CD8-positive, alpha-beta memory T cell (primary cell): ENCODE measurements at regions not wholly inside any gene's neighbourhood (a gene's known extent, or its start where the extent isn't known, plus 50 kb on each side); places are given as distances from the start of the nearest gene placed in this dataset.

Experiments
- CTCF ChIA-PET: fragments of 350-600 bp; sonication (Branson Sonifier 250); formaldehyde crosslinking; loops from one replicate; lab custom pipeline; 2021; ENCODE audit warnings: antibody characterized with exemption; lab: Charles Lee
- POLR2A ChIA-PET: fragments of 350-600 bp; sonication (Branson Sonifier 250); formaldehyde crosslinking; loops from one replicate; lab custom pipeline; 2021; ENCODE audit warnings: antibody characterized with exemption; lab: Charles Lee
- DNase-seq, 5 donors: peaks; one replicate each; pipeline versions ENCODE4 v3.0.0 to v3.0.0-alpha.2; 2020 to 2022; ENCODE audit warnings: mixed read lengths in 1 of 5
- H3K27ac ChIP-seq: one replicate; pipeline ENCODE4 v1.7.0; 2013; ENCODE audit warnings: low read depth, mild to moderate bottlenecking, low read length, moderate library complexity
- H3K27me3 ChIP-seq: 2 replicates; pipeline ENCODE4 v1.7.0; 2013; ENCODE audit warnings: low read length, mild to moderate bottlenecking; ENCODE audit not compliant: insufficient read depth, poor library complexity, severe bottlenecking
- H3K36me3 ChIP-seq: 2 replicates; pipeline ENCODE4 v1.7.0; 2013; ENCODE audit warnings: mild to moderate bottlenecking, low read length, moderate library complexity; ENCODE audit not compliant: insufficient read depth
- H3K4me1 ChIP-seq: 2 replicates; pipeline ENCODE4 v1.7.0; 2013; ENCODE audit warnings: mild to moderate bottlenecking, low read length, moderate library complexity; ENCODE audit not compliant: insufficient read depth
- H3K4me3 ChIP-seq: 2 replicates; pipeline ENCODE4 v1.7.0; 2013; ENCODE audit warnings: mild to moderate bottlenecking, low read length
- H3K9me3 ChIP-seq: 2 replicates; pipeline ENCODE4 v1.7.0; 2013; ENCODE audit warnings: mild to moderate bottlenecking, low read length
- H3K27ac Mint-ChIP-seq, 8 donors: one replicate each; pipeline ENCODE4 v1.8.0; 2020 to 2021; ENCODE audit warnings: mixed read lengths in 8 of 8, mild to moderate bottlenecking in 6 of 8, inconsistent platforms in 3 of 8, moderate library complexity in 3 of 8
- H3K27me3 Mint-ChIP-seq, 2 donors: one replicate each; pipeline ENCODE4 v1.8.0; 2020 to 2021; ENCODE audit warnings: mixed read lengths in 2 of 2, mild to moderate bottlenecking in 1 of 2, moderate library complexity in 1 of 2
- H3K36me3 Mint-ChIP-seq, 3 donors: one replicate each; pipeline ENCODE4 v1.8.0; 2020 to 2021; ENCODE audit warnings: mixed read lengths in 3 of 3, inconsistent platforms in 1 of 3, mild to moderate bottlenecking in 1 of 3
- H3K4me1 Mint-ChIP-seq, 3 donors: one replicate each; pipeline ENCODE4 v1.8.0; 2020 to 2021; ENCODE audit warnings: mixed read lengths in 3 of 3, inconsistent platforms in 1 of 3, mild to moderate bottlenecking in 1 of 3
- H3K4me3 Mint-ChIP-seq, 7 donors: one replicate each; pipeline ENCODE4 v1.8.0; 2020 to 2021; ENCODE audit warnings: mixed read lengths in 7 of 7, mild to moderate bottlenecking in 6 of 7, moderate library complexity in 4 of 7, inconsistent platforms in 2 of 7
- H3K9me3 Mint-ChIP-seq, 5 donors: one replicate each; pipeline ENCODE4 v1.8.0; 2020 to 2022; ENCODE audit warnings: mixed read lengths in 5 of 5, mild to moderate bottlenecking in 3 of 5, moderate library complexity in 2 of 5, inconsistent platforms in 1 of 5

GRCh38 chr7:46143421-46143820 is 222.3 kb upstream of the IGFBP3 start:
- Mint-ChIP-seq H3K27ac (no peak overlapping the region), H3K4me1 (no peaks in the 10 kb centered on the region), H3K4me3 (no peak overlapping the region), H3K27me3 (no peaks in the 10 kb centered on the region), H3K9me3 (peaks cover 0 to 4% (median 4%) of the 10 kb centered on the region in 5 donors), H3K36me3 (no peaks in the 10 kb centered on the region)
- Histone ChIP-seq H3K4me1 (no peaks in the 10 kb centered on the region), H3K27me3 (no peaks in the 10 kb centered on the region), H3K4me3 (no peak overlapping the region), H3K27ac (no peak overlapping the region), H3K36me3 (no peaks in the 10 kb centered on the region), H3K9me3 (no peaks in the 10 kb centered on the region)
- CTCF ChIA-PET: no interaction called here
- no peak for DNase-seq
- POLR2A ChIA-PET: no interaction called here

- Histone ChIP-seq H3K36me3 (no peaks in the 10 kb centered on the region), H3K4me3 (no peak overlapping the region), H3K27ac (no peak overlapping the region), H3K4me1 (no peaks in the 10 kb centered on the region), H3K27me3 (no peaks in the 10 kb centered on the region), H3K9me3 (no peaks in the 10 kb centered on the region)
- Mint-ChIP-seq H3K27ac (no peak overlapping the region), H3K9me3 (peaks cover 0 to 4% (median 4%) of the 10 kb centered on the region in 5 donors), H3K4me1 (no peaks in the 10 kb centered on the region), H3K36me3 (no peaks in the 10 kb centered on the region), H3K4me3 (no peak overlapping the region), H3K27me3 (peaks cover 0 to 2% of the 10 kb centered on the region in 2 donors)
- CTCF ChIA-PET: no interaction called here
- POLR2A ChIA-PET: no interaction called here
- DNase-seq: no peak
These were observed 218.0 kb upstream of the IGFBP3 start for GRCh38 chr7:46139079-46139478.

- CTCF ChIA-PET: no interaction called here
- H3K9me3 Mint-ChIP-seq: peaks cover 0 to 4% (median 3%) of the 10 kb centered on the region in 5 donors
- no peak overlapping the region for H3K4me3 Mint-ChIP-seq
- H3K4me1 ChIP-seq: no peaks in the 10 kb centered on the region
- no peak for DNase-seq
- H3K9me3 ChIP-seq: no peaks in the 10 kb centered on the region
- no peak overlapping the region for H3K4me3 ChIP-seq
- H3K36me3 ChIP-seq: no peaks in the 10 kb centered on the region
- H3K27me3 Mint-ChIP-seq: peaks cover 0 to 2% of the 10 kb centered on the region in 2 donors
- H3K27me3 ChIP-seq: no peaks in the 10 kb centered on the region
- POLR2A ChIA-PET: no interaction called here
- no peak overlapping the region for H3K27ac ChIP-seq
- no peaks in the 10 kb centered on the region for H3K4me1 Mint-ChIP-seq
- H3K27ac Mint-ChIP-seq: no peak overlapping the region
- no peaks in the 10 kb centered on the region for H3K36me3 Mint-ChIP-seq
These were observed 216.7 kb upstream of the IGFBP3 start for GRCh38 chr7:46137725-46138124.

DNA sequence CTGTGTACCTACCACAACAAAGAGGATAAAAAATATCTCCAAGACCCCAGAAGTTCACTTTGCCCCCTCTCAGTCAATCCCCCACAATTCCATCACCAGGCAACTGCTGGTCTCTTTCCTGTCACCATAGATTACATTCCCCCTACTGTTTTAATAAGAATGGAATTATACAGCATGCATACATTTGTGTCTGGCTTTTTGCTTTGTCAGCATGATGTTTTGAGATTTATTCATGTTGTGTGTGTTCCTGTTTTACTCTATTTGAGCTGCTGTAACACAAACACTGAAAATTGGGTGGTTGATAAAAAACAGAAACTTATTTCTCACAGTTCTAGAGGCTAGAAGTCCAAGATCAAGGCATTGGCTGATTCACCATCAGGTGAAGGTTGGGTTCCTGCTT is 214.5 kb upstream of the IGFBP3 start:
- no peak overlapping the region for H3K27ac Mint-ChIP-seq
- no peak overlapping the region for H3K4me3 Mint-ChIP-seq
- no peaks in the 10 kb centered on the region for H3K27me3 ChIP-seq
- no peaks in the 10 kb centered on the region for H3K36me3 ChIP-seq
- ChIA-PET POLR2A (no interaction called here), CTCF (no interaction called here)
- no peaks in the 10 kb centered on the region for H3K4me1 Mint-ChIP-seq
- H3K27me3 Mint-ChIP-seq: peaks cover 0 to 2% of the 10 kb centered on the region in 2 donors
- H3K9me3 Mint-ChIP-seq: peaks cover 0 to 7% (median 3%) of the 10 kb centered on the region in 5 donors
- no peaks in the 10 kb centered on the region for H3K9me3 ChIP-seq
- H3K4me1 ChIP-seq: no peaks in the 10 kb centered on the region
- no peak for DNase-seq
- H3K4me3 ChIP-seq: no peak overlapping the region
- H3K27ac ChIP-seq: no peak overlapping the region
- H3K36me3 Mint-ChIP-seq: peaks cover 0 to 1% (median 0%) of the 10 kb centered on the region in 3 donors

- POLR2A ChIA-PET: no interaction called here
- peaks cover 0 to 7% (median 3%) of the 10 kb centered on the region in 5 donors for H3K9me3 Mint-ChIP-seq
- H3K36me3 ChIP-seq: no peaks in the 10 kb centered on the region
- H3K27me3 ChIP-seq: no peaks in the 10 kb centered on the region
- no peak overlapping the region for H3K27ac ChIP-seq
- no peak overlapping the region for H3K4me3 Mint-ChIP-seq
- peaks cover 0 to 1% (median 0%) of the 10 kb centered on the region in 3 donors for H3K36me3 Mint-ChIP-seq
- no peaks in the 10 kb centered on the region for H3K9me3 ChIP-seq
- no peak overlapping the region for H3K4me3 ChIP-seq
- CTCF ChIA-PET: no interaction called here
- H3K4me1 ChIP-seq: no peaks in the 10 kb centered on the region
- no peak overlapping the region for H3K27ac Mint-ChIP-seq
- no peak for DNase-seq
- peaks cover 0 to 2% of the 10 kb centered on the region in 2 donors for H3K27me3 Mint-ChIP-seq
- no peaks in the 10 kb centered on the region for H3K4me1 Mint-ChIP-seq
These were observed 213.7 kb upstream of the IGFBP3 start for GRCh38 chr7:46134795-46135194.

DNA sequence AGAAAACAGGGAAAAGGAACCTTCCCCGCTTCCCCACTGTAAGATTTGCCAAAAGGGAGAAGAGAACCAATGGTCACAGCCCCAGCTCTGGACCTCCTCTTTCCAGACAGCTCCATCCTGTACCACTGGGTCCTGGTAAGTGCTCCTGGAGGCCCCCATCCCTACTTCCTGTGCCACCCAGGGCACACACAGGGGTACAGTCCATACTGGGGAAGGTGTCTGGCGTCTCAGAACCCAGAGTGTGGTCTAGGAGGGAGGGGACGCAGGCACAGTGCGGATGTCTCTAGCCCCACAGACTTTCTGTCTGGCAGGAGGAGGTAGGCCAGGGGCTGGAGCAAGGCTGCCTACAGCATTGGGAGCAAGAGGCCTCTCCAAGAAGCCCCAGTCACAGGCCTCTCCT is 213.3 kb upstream of the IGFBP3 start:
- ChIA-PET CTCF (no interaction called here), POLR2A (no interaction called here)
- peaks cover 0 to 1% (median 0%) of the 10 kb centered on the region in 3 donors for H3K36me3 Mint-ChIP-seq
- no peaks in the 10 kb centered on the region for H3K9me3 ChIP-seq
- no peaks in the 10 kb centered on the region for H3K27me3 ChIP-seq
- peaks cover 0 to 6% (median 3%) of the 10 kb centered on the region in 5 donors for H3K9me3 Mint-ChIP-seq
- no peak overlapping the region for H3K4me3 Mint-ChIP-seq
- peaks cover 0 to 2% of the 10 kb centered on the region in 2 donors for H3K27me3 Mint-ChIP-seq
- H3K4me3 ChIP-seq: no peak overlapping the region
- H3K4me1 ChIP-seq: no peaks in the 10 kb centered on the region
- no peak for DNase-seq
- no peaks in the 10 kb centered on the region for H3K36me3 ChIP-seq
- no peak overlapping the region for H3K27ac ChIP-seq
- no peak overlapping the region for H3K27ac Mint-ChIP-seq
- no peaks in the 10 kb centered on the region for H3K4me1 Mint-ChIP-seq

- POLR2A ChIA-PET: no interaction called here
- CTCF ChIA-PET: no interaction called here
- no peaks in the 10 kb centered on the region for H3K4me1 ChIP-seq
These were observed 212.7 kb upstream of the IGFBP3 start for GRCh38 chr7:46133751-46134150.

DNA sequence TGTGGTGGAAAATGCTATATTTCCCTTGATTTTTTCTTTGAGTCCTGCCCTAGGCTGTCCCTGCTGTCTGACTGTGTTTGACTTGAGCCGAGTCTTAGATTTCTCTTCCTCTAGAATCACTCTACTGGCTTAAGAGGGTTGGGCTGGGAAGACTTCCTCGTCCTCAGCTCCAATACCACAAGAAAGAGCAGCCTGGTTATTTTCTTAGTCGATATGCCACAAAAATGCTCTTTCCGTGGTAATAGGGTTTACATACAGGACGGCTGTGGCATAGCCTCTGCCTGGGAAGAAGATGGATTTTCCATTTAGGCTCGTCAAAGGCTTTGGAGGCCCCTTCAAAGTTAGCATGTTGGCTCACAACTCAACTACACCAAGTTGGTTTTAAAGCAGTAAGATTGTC is 212.0 kb upstream of the IGFBP3 start:
- peaks cover 0 to 6% (median 2%) of the 10 kb centered on the region in 5 donors for H3K9me3 Mint-ChIP-seq
- no peak overlapping the region for H3K27ac Mint-ChIP-seq
- Histone ChIP-seq H3K27me3 (no peaks in the 10 kb centered on the region), H3K4me1 (no peaks in the 10 kb centered on the region), H3K9me3 (no peaks in the 10 kb centered on the region), H3K36me3 (no peaks in the 10 kb centered on the region), H3K27ac (no peak overlapping the region), H3K4me3 (no peak overlapping the region)
- H3K4me1 Mint-ChIP-seq: no peaks in the 10 kb centered on the region
- H3K27me3 Mint-ChIP-seq: peaks cover 0 to 2% of the 10 kb centered on the region in 2 donors
- H3K4me3 Mint-ChIP-seq: no peak overlapping the region
- CTCF ChIA-PET: no interaction called here
- POLR2A ChIA-PET: no interaction called here
- DNase-seq: no peak
- peaks cover 0 to 1% (median 0%) of the 10 kb centered on the region in 3 donors for H3K36me3 Mint-ChIP-seq

More at GRCh38 chr7:46133751-46134150, 212.7 kb upstream of the IGFBP3 start:
- H3K4me3 Mint-ChIP-seq: no peak overlapping the region
- Histone ChIP-seq H3K27ac (no peak overlapping the region), H3K4me3 (no peak overlapping the region), H3K27me3 (no peaks in the 10 kb centered on the region), H3K36me3 (no peaks in the 10 kb centered on the region), H3K9me3 (no peaks in the 10 kb centered on the region)
- no peak overlapping the region for H3K27ac Mint-ChIP-seq
- peaks cover 0 to 6% (median 2%) of the 10 kb centered on the region in 5 donors for H3K9me3 Mint-ChIP-seq
- no peaks in the 10 kb centered on the region for H3K4me1 Mint-ChIP-seq
- no peak for DNase-seq
- peaks cover 0 to 2% of the 10 kb centered on the region in 2 donors for H3K27me3 Mint-ChIP-seq
- peaks cover 0 to 1% (median 0%) of the 10 kb centered on the region in 3 donors for H3K36me3 Mint-ChIP-seq
